IPS-15b (cell line): ENCODE measurements at regions not wholly inside any gene's neighbourhood (a gene's known extent, or its start where the extent isn't known, plus 50 kb on each side); places are given as distances from the start of the nearest gene placed in this dataset.
"Not testable (repeated sequence)": the region's sequence is repeated elsewhere in the genome, so short reads cannot be mapped to it uniquely, and the experiment has no call there.

ENCODE experiments used
- H3K27me3 ChIP-seq: one replicate; pipeline ENCODE4 v1.6.1; 2013; ENCODE audit warnings: low read length; ENCODE audit not compliant: control insufficient read depth, insufficient read depth
- H3K36me3 ChIP-seq: one replicate; pipeline ENCODE4 v1.6.1; 2013; ENCODE audit warnings: low read length; ENCODE audit not compliant: control insufficient read depth, insufficient read depth
- H3K4me1 ChIP-seq: one replicate; pipeline ENCODE4 v1.6.1; 2013; ENCODE audit warnings: mild to moderate bottlenecking, low read length; ENCODE audit not compliant: control insufficient read depth, insufficient read depth
- H3K4me3 ChIP-seq: one replicate; pipeline ENCODE4 v1.5.1; 2013; ENCODE audit warnings: low read depth, low read length
- H3K9ac ChIP-seq: one replicate; pipeline ENCODE4 v1.6.1; 2013; ENCODE audit warnings: low read depth, mild to moderate bottlenecking, low read length
- H3K9me3 ChIP-seq: one replicate; pipeline ENCODE4 v1.6.1; 2013; ENCODE audit warnings: mild to moderate bottlenecking, low read length; ENCODE audit not compliant: control insufficient read depth, insufficient read depth

GRCh38 chr1:68745011-68745410 is 248.1 kb upstream of the DEPDC1 start:
- no peaks in the 10 kb centered on the region for H3K27me3 ChIP-seq
- no peak overlapping the region for H3K4me3 ChIP-seq
- H3K9ac ChIP-seq = no peak overlapping the region
- H3K4me1 ChIP-seq = no peaks in the 10 kb centered on the region
- H3K36me3 ChIP-seq = no peaks in the 10 kb centered on the region
- peaks cover 5% of the 10 kb centered on the region for H3K9me3 ChIP-seq

GRCh38 chr1:68745451-68745850 is 248.6 kb upstream of the DEPDC1 start:
- H3K9ac ChIP-seq = no peak overlapping the region
- H3K36me3 ChIP-seq = no peaks in the 10 kb centered on the region
- no peaks in the 10 kb centered on the region for H3K4me1 ChIP-seq
- H3K27me3 ChIP-seq = no peaks in the 10 kb centered on the region
- peaks cover 5% of the 10 kb centered on the region for H3K9me3 ChIP-seq
- H3K4me3 ChIP-seq = no peak overlapping the region

GRCh38 chr1:68746378-68746777 is 249.5 kb upstream of the DEPDC1 start:
- no peaks in the 10 kb centered on the region for H3K9me3 ChIP-seq
- no peak overlapping the region for H3K4me3 ChIP-seq
- H3K9ac ChIP-seq = no peak overlapping the region

DNA sequence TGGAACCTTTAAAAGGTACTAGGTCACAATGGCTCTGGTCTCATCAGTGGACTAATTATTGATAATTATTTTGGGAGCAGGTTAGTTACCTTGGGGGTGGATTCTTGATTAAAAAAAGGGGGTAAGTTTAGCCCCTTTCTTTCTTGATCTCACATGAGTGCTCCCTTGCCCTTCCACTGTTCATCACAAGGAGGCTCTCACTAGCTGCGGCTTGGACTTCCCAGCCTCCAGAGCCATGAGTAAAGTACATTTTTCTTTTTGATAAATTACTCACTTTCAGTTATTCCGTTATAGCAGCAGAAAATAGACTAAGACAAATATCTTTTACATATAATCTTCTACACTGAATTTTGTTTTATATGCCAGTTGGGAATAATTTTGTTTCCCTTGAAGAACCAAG is 254.8 kb upstream of the DEPDC1 start:
- Histone ChIP-seq H3K9me3 (no peaks in the 10 kb centered on the region), H3K36me3 (no peaks in the 10 kb centered on the region), H3K4me3 (no peak overlapping the region), H3K9ac (no peak overlapping the region), H3K27me3 (no peaks in the 10 kb centered on the region), H3K4me1 (no peaks in the 10 kb centered on the region)

More at GRCh38 chr1:68746378-68746777, 249.5 kb upstream of the DEPDC1 start:
- H3K36me3 ChIP-seq = no peaks in the 10 kb centered on the region
- no peaks in the 10 kb centered on the region for H3K4me1 ChIP-seq
- H3K27me3 ChIP-seq = no peaks in the 10 kb centered on the region

GRCh38 chr1:68758666-68759209 is 261.9 kb upstream of the DEPDC1 start:
- Histone ChIP-seq H3K4me3 (no peak overlapping the region), H3K4me1 (no peaks in the 10 kb centered on the region), H3K9ac (no peak overlapping the region), H3K36me3 (no peaks in the 10 kb centered on the region), H3K27me3 (no peaks in the 10 kb centered on the region), H3K9me3 (peaks cover 3% of the 10 kb centered on the region)

DNA sequence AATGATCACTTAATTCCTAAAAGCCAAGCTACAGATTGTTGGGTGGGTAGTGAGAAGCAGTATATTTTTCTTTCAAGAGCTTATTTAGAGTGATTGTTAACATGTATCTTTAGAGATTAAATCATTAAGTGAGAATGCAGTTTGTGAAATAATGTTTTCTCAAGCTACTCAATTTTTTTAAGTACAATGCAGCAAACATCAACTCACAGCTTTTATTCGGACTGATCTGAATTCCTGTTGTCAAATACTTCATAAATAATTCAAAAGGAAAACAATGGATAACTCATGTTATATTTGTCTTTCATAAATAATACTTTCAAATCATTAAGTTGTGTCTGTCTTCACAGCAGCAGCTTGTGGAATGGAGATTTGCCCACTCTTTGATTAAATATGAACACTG is 271.1 kb upstream of the DEPDC1 start:
- Histone ChIP-seq H3K36me3 (no peaks in the 10 kb centered on the region), H3K4me1 (no peaks in the 10 kb centered on the region), H3K9me3 (peaks cover 3% of the 10 kb centered on the region), H3K4me3 (no peak overlapping the region), H3K9ac (no peak overlapping the region), H3K27me3 (no peaks in the 10 kb centered on the region)

DNA sequence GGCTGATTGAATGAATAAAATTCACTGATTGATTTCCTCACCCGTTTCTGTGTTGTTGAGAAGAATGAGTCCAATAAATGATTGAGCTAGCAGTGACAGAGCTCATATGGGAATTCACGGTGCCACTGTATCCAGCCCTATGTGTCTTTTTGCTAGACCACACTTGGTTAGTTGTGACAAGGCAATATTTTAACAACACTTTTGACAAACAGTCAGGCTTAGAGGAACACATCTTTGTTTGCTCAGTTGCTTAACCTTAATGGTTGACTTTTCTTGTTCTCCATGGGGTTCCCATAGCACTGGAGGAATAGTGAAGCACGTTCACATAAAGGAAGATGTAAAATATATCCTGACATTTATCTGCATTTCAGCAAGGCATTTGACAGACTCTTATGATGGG is 273.9 kb upstream of the DEPDC1 start:
- no peaks in the 10 kb centered on the region for H3K9me3 ChIP-seq
- H3K36me3 ChIP-seq = no peaks in the 10 kb centered on the region
- no peaks in the 10 kb centered on the region for H3K27me3 ChIP-seq
- H3K4me1 ChIP-seq = no peaks in the 10 kb centered on the region
- H3K9ac ChIP-seq = no peak overlapping the region
- H3K4me3 ChIP-seq = no peak overlapping the region

DNA sequence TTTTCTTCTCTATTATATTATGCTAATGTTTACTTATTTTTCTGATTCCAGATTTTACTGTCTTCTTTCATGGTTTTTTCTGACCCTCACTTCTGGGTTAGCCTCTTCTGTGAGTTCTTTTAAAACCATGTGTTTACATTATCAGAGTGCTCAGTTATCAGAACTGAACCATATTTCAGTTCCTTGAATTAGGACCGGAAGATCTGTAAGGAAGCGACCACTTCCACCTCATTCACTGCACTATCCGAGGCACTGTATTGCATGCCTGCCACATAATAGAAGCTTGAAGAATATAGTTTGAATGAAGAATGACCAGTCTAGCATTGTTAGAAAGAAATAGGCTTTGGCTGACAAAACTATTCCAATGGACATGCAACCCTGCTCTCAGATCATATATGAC is 281.0 kb upstream of the DEPDC1 start:
- Histone ChIP-seq H3K36me3 (no peaks in the 10 kb centered on the region), H3K4me3 (no peak overlapping the region), H3K9ac (no peak overlapping the region), H3K4me1 (no peaks in the 10 kb centered on the region), H3K27me3 (no peaks in the 10 kb centered on the region), H3K9me3 (no peaks in the 10 kb centered on the region)

- H3K4me1 ChIP-seq = not testable (repeated sequence)
Measured at GRCh38 chr1:68779841-68780240, 283.0 kb upstream of the DEPDC1 start.

DNA sequence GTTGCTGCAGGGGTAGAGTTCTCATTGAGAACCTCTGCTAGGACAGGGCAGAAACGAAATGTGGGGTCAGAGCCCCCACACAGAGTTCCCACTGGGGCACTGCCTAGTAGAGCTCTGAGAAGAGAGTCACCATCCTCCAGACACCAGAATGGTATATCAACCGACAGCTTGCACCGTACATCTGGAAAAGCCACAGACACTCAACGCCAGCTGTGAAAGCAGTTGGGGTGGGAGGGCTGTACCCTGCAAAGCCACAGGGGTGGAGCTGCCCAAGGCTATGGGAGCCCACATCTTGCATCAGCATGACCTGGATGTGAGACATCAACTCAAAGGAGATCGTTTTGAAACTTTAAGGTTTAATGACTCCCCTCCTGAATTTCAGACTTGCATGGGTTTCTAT is 284.0 kb upstream of the DEPDC1 start:
- Histone ChIP-seq H3K9me3 (no peaks in the 10 kb centered on the region), H3K4me3 (no peak overlapping the region), H3K9ac (no peak overlapping the region), H3K4me1 (no peaks in the 10 kb centered on the region), H3K27me3 (no peaks in the 10 kb centered on the region), H3K36me3 (no peaks in the 10 kb centered on the region)

More at GRCh38 chr1:68779841-68780240, 283.0 kb upstream of the DEPDC1 start:
- not testable (repeated sequence) for H3K9ac ChIP-seq, H3K4me3 ChIP-seq, H3K36me3 ChIP-seq, H3K9me3 ChIP-seq, H3K27me3 ChIP-seq

GRCh38 chr1:68782890-68783289 is 286.0 kb upstream of the DEPDC1 start:
- no peaks in the 10 kb centered on the region for H3K27me3 ChIP-seq
- H3K4me1 ChIP-seq = no peaks in the 10 kb centered on the region
- H3K36me3 ChIP-seq = no peaks in the 10 kb centered on the region
- no peaks in the 10 kb centered on the region for H3K9me3 ChIP-seq
- H3K4me3 ChIP-seq = no peak overlapping the region
- H3K9ac ChIP-seq = no peak overlapping the region

GRCh38 chr1:68785328-68785727 is 288.4 kb upstream of the DEPDC1 start:
- no peaks in the 10 kb centered on the region for H3K36me3 ChIP-seq

More at GRCh38 chr1:68785328-68785727, 288.4 kb upstream of the DEPDC1 start:
- Histone ChIP-seq H3K9ac (no peak overlapping the region), H3K9me3 (no peaks in the 10 kb centered on the region), H3K4me3 (no peak overlapping the region), H3K4me1 (no peaks in the 10 kb centered on the region), H3K27me3 (no peaks in the 10 kb centered on the region)
